Stomach (tissue), 8 donors: ENCODE measurements at regions not wholly inside any gene's neighbourhood (a gene's known extent, or its start where the extent isn't known, plus 50 kb on each side); places are given as distances from the start of the nearest gene placed in this dataset.

Source experiments
- DNase-seq, 2 donors: peaks; one replicate each; pipeline versions ENCODE4 v3.0.0 to v3.0.0-alpha.2; 2013 to 2019
- H3K27ac ChIP-seq, 5 donors: fragments of 200-600 bp in 4 of 5; sonication (generic) in 4 of 5; one replicate each; pipeline ENCODE4 v1.5.1; 2013 to 2019; ENCODE audit warnings: mild to moderate bottlenecking in 1 of 5, moderate library complexity in 1 of 5
- H3K27me3 ChIP-seq, 3 donors: fragments of 200-600 bp; sonication (generic); one replicate each; pipeline ENCODE4 v1.5.1; 2017 to 2019; ENCODE audit warnings: mixed run types in 1 of 3
- H3K36me3 ChIP-seq, 4 donors: fragments of 200-600 bp; sonication (generic); 1 replicate in 3 of 4; 2 replicates in 1 of 4; pipeline ENCODE4 v1.5.1; 2016 to 2019
- H3K4me1 ChIP-seq, 4 donors: fragments of 200-600 bp; sonication (generic); one replicate each; pipeline ENCODE4 v1.5.1; 2016 to 2019
- H3K4me3 ChIP-seq, 4 donors: fragments of 200-600 bp; sonication (generic) in 3 of 4; one replicate each; pipeline ENCODE4 v1.5.1; 2016 to 2019; ENCODE audit warnings: mild to moderate bottlenecking in 1 of 4
- H3K9me3 ChIP-seq, 4 donors: fragments of 200-600 bp; sonication (generic); one replicate each; pipeline ENCODE4 v1.5.1; 2016 to 2019
- CTCF ChIP-seq, 7 experiments: fragments of 450-650 bp in 4 of 7; fragments of 200-600 bp in 3 of 7; sonication (generic) in 3 of 7; IDR thresholded peaks; one replicate each; pipeline ENCODE4 v1.5.1; 2016 to 2019; ENCODE audit warnings: antibody characterized with exemption in 7 of 7, control low read depth in 2 of 7, mild to moderate bottlenecking in 1 of 7
- EP300 ChIP-seq: sonication (generic); formaldehyde crosslinking; IDR thresholded peaks from one replicate; pipeline ENCODE4 v1.6.1; 2017; ENCODE audit warnings: antibody characterized with exemption
- POLR2A ChIP-seq, 4 donors: fragments of 450-650 bp; IDR thresholded peaks; one replicate each; pipeline ENCODE4 v1.6.1; 2016; ENCODE audit warnings: antibody characterized with exemption in 4 of 4, control low read depth in 2 of 4, mild to moderate bottlenecking in 1 of 4, moderate library complexity in 1 of 4
- POLR2AphosphoS5 ChIP-seq, 3 donors: sonication (generic); formaldehyde crosslinking; IDR thresholded peaks; one replicate each; pipeline ENCODE4 v1.6.1; 2016; ENCODE audit warnings: antibody characterized with exemption in 3 of 3
- WGBS, 5 donors: extraction: QIAGEN DNeasy Blood & Tissue Kit in 3 of 5; methylation state at CpG; one replicate each; pipeline versions ENCODE4 v1.1.5 to v1.1.7; 2013 to 2018; 5-methylcytosine and 5-hydroxymethylcytosine counted together
- intact Hi-C: fragments of 100-400 bp; cut with DNase I; formaldehyde crosslinking; loops from one replicate; pipeline ENCODE4 v1.15.1; 2023; ENCODE audit warnings: low total_unique reads
- donor health status: healthy with polysubstance abuse.
- donor health status: Bipolar disorder and iron deficiency.
- donor health status: healthy.

GRCh38 chr12:17511369-17511768 lies 578.6 kb downstream of the RERGL start:
- intact Hi-C loops = no loop called here
- H3K36me3 ChIP-seq = no peaks in the 10 kb centered on the region
- no peaks in the 10 kb centered on the region for H3K9me3 ChIP-seq
- no peaks in the 10 kb centered on the region for H3K4me1 ChIP-seq
- H3K27me3 ChIP-seq = no peaks in the 10 kb centered on the region
- no peak for DNase-seq
- no peak overlapping the region for H3K27ac ChIP-seq
- WGBS, 5 donors = 29 to 57% (median 39%) methylated on average over 1 of the region's 1 CpG
- no peak overlapping the region for H3K4me3 ChIP-seq
- no peak for TF ChIP-seq EP300
- TF ChIP-seq POLR2AphosphoS5 (IDR thresholded peaks at IDR 0.05) = no peak
- TF ChIP-seq CTCF (IDR thresholded peaks at IDR 0.05) = no peak
- no peak for TF ChIP-seq POLR2A (IDR thresholded peaks at IDR 0.05)

DNA sequence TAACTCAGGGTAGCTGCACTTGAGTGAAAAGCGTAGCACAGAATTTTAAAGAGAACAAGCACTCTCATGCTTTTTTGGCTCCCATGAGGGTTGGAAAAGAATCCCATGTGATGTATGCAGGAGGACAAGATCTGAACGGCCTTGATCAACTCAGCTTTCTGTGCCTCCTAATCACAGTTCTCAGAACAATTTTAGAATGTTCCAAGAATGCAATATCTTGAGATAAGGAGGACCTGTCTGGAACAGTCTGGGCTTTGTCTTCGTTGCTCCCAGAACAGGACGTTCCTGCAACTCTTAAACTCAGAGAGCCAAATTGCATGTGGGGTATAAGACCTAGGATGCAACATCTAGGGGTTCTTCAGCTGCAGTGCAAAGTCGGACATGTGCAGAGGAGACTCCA lies 582.7 kb downstream of the RERGL start:
- WGBS, 5 donors = 55 to 68% (median 58%) methylated on average over 5 of the region's 5 CpGs
- intact Hi-C loops = no loop called here
- no peaks in the 10 kb centered on the region for H3K36me3 ChIP-seq

GRCh38 chr12:17503742-17504141 lies 586.3 kb downstream of the RERGL start:
- Histone ChIP-seq H3K4me3 (no peak overlapping the region), H3K4me1 (no peaks in the 10 kb centered on the region), H3K9me3 (no peaks in the 10 kb centered on the region), H3K27me3 (no peaks in the 10 kb centered on the region), H3K36me3 (no peaks in the 10 kb centered on the region), H3K27ac (no peak overlapping the region)
- intact Hi-C loops = no loop called here
- 23 to 30% (median 25%) methylated on average over 1 of the region's 1 CpG for WGBS, 5 donors
- TF ChIP-seq POLR2AphosphoS5 (IDR thresholded peaks at IDR 0.05) (no peak), POLR2A (IDR thresholded peaks at IDR 0.05) (no peak), EP300 (no peak), CTCF (IDR thresholded peaks at IDR 0.05) (no peak)
- DNase-seq = no peak

More for the DNA sequence above, 582.7 kb downstream of the RERGL start:
- H3K27me3 ChIP-seq = no peaks in the 10 kb centered on the region
- no peak for TF ChIP-seq EP300
- TF ChIP-seq POLR2A (IDR thresholded peaks at IDR 0.05) = no peak
- no peak for TF ChIP-seq POLR2AphosphoS5 (IDR thresholded peaks at IDR 0.05)
- no peak for TF ChIP-seq CTCF (IDR thresholded peaks at IDR 0.05)
- H3K4me1 ChIP-seq = no peaks in the 10 kb centered on the region
- no peaks in the 10 kb centered on the region for H3K9me3 ChIP-seq
- no peak for DNase-seq
- no peak overlapping the region for H3K4me3 ChIP-seq
- no peak overlapping the region for H3K27ac ChIP-seq

GRCh38 chr12:17489452-17489851 lies 600.5 kb downstream of the RERGL start:
- intact Hi-C loops = no loop called here
- 59 to 71% (median 64%) methylated on average over 4 of the region's 4 CpGs for WGBS, 5 donors

More at GRCh38 chr12:17489452-17489851, 600.5 kb downstream of the RERGL start:
- Histone ChIP-seq H3K27ac (no peak overlapping the region), H3K4me1 (no peaks in the 10 kb centered on the region), H3K4me3 (no peak overlapping the region), H3K9me3 (no peaks in the 10 kb centered on the region), H3K27me3 (no peaks in the 10 kb centered on the region), H3K36me3 (no peaks in the 10 kb centered on the region)
- no peak for DNase-seq
- TF ChIP-seq POLR2A (IDR thresholded peaks at IDR 0.05) (no peak), POLR2AphosphoS5 (IDR thresholded peaks at IDR 0.05) (no peak), EP300 (no peak), CTCF (IDR thresholded peaks at IDR 0.05) (no peak)
